22Rv1 (cell line): ENCODE measurements at regions not wholly inside any gene's neighbourhood (a gene's known extent, or its start where the extent isn't known, plus 50 kb on each side); places are given as distances from the start of the nearest gene placed in this dataset.

ENCODE experiments used
- H3K27ac ChIP-seq: fragments of 450-650 bp; 2 replicates; pipeline ENCODE4 v1.5.1; 2017
- CTCF ChIP-seq: fragments of 450-650 bp; IDR thresholded peaks from 2 replicates; pipeline ENCODE4 v1.5.1; 2017; ENCODE audit warnings: mild to moderate bottlenecking
- ZFX ChIP-seq: fragments of 450-650 bp; IDR thresholded peaks from 2 replicates; pipeline ENCODE4 v1.6.1; 2017; ENCODE audit warnings: antibody characterized with exemption, borderline replicate concordance

DNA sequence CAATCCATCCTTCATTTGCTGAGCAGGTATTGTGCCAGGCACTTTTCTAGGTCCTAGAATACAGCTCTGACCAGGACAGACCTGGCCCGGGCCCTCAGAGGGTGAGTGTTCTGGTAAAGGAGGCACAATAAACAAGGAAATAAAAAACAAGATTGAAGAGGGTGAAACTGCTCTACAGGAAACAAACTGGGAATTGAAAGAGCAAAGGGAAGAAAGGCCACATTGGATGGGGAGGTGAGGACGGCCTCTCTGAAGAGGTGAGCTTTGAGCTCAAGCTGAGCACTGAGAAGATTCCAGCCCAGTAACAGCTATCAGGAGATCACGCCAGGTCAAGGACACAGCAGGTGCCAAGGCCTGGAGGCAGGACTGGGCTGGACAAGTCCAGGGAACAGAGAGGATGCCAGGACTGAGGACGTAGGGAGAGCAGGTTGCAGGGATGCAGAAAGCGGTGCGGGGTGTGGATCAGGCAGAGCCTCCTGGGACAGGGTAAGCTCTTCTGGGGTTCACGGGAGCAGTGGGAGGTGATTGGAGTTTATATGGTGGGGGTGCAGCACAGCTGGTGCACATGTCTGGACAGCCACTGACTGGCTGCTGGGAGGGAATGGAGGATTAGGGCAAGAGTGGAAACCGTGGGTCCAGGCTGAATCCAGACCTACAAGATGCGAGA is 433.3 kb downstream of the PREX1 start:
- H3K27ac ChIP-seq: no peak overlapping the region
- no peak for TF ChIP-seq ZFX
- no peak for TF ChIP-seq CTCF

DNA sequence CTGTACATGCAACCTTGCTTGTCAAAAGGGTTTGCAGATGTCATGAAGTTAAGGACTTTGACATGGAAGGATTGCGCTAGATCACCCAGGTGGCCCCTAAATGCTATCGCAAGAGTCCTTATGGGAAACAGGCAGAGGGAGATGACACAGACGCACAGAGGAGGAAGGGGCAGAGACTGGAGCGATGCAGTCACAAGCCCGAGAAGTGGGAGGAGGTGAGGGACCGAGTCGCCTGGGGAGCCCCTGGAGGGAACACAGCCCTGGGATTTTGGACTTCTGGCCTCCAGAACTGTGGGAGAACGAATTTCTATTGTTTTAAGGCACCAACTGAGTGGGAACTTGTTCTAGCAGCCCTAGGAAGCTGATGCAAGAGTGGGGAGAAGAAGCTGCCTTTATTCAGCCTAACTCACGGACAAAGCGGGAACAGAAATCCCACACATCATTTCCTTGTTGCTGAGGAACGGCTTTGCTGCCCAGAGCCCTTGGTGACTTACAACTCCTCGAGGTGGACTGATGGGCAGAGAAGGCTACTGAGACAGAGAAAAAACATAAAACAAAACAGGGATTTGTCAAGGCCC is 434.0 kb downstream of the PREX1 start:
- H3K27ac ChIP-seq: no peak overlapping the region
- TF ChIP-seq CTCF (no peak), ZFX (no peak)

- no peak overlapping the region for H3K27ac ChIP-seq
- TF ChIP-seq ZFX: no peak
- TF ChIP-seq CTCF: no peak
Observed at GRCh38 chr20:48393311-48393685, 434.5 kb downstream of the PREX1 start.

GRCh38 chr20:48392407-48393310 is 435.1 kb downstream of the PREX1 start:
- TF ChIP-seq CTCF (no peak), ZFX (no peak)

GRCh38 chr20:48390981-48391380 is 436.8 kb downstream of the PREX1 start:
- TF ChIP-seq ZFX (no peak), CTCF (no peak)
- H3K27ac ChIP-seq: no peak overlapping the region

More at GRCh38 chr20:48392407-48393310, 435.1 kb downstream of the PREX1 start:
- H3K27ac ChIP-seq: no peak overlapping the region

GRCh38 chr20:48387675-48388074 is 440.1 kb downstream of the PREX1 start:
- TF ChIP-seq CTCF (no peak), ZFX (no peak)

More at GRCh38 chr20:48387675-48388074, 440.1 kb downstream of the PREX1 start:
- H3K27ac ChIP-seq: no peak overlapping the region
